Astrocyte (in vitro differentiated cells and primary cell): ENCODE measurements at regions not wholly inside any gene's neighbourhood (a gene's known extent, or its start where the extent isn't known, plus 50 kb on each side); places are given as distances from the start of the nearest gene placed in this dataset.

Experiments
- CTCF ChIP-seq: IDR thresholded peaks from 2 replicates; pipeline ENCODE4 v1.5.1; 2011; ENCODE audit warnings: low read depth, mild to moderate bottlenecking, inconsistent platforms, low read length, moderate library complexity; ENCODE audit not compliant: insufficient read depth
- EZH2 ChIP-seq: IDR thresholded peaks from 2 replicates; pipeline ENCODE4 v1.6.1; 2012; ENCODE audit warnings: mild to moderate bottlenecking, low read length, inconsistent platforms; ENCODE audit not compliant: insufficient read depth

GRCh38 chr2:173583196-173583595 lies 228.5 kb downstream of the CDCA7 start:
- no peak for TF ChIP-seq CTCF
- TF ChIP-seq EZH2 = no peak
